Dedifferentiated amniotic fluid mesenchymal stem cell (primary cell): ENCODE measurements at regions not wholly inside any gene's neighbourhood (a gene's known extent, or its start where the extent isn't known, plus 50 kb on each side); places are given as distances from the start of the nearest gene placed in this dataset.

Source experiments
- DNase-seq: peaks from one replicate; pipeline ENCODE4 v3.0.0-alpha.2; 2016; ENCODE audit errors: extremely low spot score

DNA sequence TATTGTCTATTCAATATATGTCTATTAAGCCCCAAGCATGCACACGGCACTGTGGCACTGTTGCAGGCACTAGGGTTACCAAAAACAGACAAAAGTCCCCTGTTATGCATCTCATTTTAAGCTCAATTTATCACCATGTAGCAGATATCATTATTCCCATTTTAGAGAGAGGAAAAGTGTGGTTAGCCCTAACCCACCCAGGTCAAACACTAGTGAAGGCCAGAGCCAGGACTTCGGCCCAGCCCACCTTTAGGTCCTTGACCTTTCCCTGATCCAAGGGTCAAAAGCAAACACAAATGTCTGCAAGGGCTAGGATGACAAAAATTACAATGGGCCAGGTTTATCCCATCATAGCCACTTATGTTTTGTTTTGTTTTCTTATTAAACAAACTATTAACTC is 130.3 kb upstream of the NUDT7 start:
- no peak for DNase-seq

DNA sequence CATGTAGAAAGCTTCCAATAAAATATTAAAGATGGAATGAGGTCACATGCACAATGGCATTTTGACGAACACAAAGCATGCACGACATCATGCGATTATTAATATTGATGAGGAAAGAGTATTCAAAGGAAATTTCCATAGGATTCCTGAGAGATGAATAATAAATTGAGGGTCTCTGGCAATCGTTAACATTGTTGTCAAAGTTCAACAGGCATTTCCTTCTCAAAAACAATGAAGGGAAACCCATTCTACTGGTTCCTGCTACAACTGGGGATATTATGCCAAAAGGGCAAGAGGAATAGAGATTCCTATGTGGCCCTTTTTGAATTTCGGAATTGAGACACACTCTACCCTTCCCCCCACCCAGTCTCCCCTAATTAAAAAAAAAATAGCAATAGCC is 128.3 kb upstream of the NUDT7 start:
- no peak for DNase-seq

DNA sequence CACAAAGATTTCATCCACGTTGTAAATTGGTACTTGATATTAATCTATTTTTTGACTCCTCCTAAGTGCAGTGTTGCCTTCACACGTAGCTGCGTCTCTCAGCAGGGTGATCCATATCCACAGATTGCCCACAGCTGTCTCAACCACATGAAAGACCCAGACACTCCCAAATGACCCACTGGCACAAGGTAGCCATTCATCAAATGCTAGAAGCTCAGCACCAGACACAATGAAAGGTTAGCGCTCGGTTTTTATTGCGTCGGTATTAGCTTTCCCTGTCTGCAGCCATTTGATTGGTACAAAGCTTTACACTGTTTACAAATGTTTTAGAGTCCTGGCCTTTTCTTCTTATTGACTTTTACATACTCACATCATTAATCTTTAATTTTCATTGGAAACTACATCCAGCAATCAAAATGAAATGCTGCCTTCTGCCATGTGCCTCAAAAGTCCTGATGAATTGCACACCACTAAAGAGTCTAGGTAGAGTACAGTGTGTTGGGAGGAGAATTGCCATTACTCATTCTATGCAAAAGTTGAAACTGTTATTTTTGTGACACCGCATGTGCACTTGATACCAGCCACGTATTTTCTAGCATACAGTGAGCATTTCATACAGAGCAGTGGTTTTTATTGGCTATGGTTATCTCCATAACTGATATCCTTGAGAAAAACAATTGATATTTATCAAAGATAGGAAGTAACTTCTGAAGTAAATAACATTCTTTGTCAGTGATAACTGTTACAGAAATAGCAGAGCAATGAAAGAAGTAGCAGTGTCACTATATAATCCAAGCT is 127.3 kb upstream of the NUDT7 start:
- DNase-seq = no peak

DNA sequence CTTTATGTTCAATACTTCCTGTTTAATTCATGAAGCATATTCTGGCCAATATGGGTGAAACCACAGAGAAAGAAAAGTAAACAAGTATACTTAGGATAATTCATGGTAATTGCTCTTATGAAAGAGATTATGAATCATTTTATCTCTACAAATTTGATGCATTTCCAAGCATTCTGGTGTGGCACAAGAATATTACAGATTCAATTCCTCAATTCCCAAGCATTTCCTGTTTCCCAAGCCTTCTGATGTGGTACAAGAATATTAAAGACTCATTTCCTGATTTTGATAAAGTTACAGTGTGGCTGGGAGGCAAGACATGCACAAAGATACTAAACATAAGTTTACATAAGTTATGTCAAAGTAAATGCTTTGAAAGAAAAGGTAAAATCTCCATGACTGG is 126.1 kb upstream of the NUDT7 start:
- DNase-seq = no peak

DNA sequence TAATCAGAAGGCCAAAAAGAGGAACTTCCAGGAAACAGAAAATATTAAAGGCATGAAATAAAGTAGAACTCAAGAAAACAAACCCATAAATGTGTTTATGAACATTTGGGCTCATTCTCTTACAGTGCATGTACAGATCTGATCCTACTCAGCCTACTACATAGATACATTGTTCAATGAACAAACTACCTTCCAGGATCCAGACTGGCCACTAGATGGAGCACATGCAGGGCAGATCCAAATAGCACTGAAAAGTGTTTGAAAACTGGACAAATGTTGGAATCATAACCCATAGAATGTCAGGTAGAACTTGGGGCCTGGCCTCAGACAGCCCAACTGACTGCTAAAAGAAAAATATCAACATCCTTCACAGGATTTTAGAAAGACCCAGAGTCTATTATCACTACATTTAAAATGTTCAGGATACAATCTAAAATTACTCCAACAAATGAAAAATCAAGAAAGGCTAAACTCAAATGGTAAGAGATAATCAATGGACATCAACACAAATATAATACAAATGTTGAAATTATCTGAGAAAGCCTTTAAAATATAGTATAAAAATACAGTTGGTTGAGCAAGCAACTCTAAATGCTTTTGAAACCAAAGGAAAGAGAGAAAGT is 122.4 kb upstream of the NUDT7 start:
- no peak for DNase-seq

DNA sequence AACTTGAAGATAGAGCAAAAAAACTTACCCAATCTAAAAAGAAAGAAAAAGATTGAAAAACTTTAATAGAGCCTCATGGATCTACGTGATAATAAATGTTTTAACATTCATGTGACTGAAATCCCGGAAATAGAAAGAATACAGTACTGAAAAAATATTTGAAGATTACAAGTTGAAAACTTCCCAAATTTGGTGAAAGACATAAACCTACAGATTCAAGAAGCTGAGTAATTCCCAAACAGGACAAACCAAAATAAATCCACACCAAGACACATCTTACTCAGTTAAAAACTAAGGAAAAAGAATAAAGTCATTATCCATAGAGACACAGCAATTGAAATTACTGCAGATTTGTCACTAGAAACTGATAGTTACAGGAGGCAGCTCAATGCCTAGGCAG is 121.8 kb upstream of the NUDT7 start:
- no peak for DNase-seq

DNA sequence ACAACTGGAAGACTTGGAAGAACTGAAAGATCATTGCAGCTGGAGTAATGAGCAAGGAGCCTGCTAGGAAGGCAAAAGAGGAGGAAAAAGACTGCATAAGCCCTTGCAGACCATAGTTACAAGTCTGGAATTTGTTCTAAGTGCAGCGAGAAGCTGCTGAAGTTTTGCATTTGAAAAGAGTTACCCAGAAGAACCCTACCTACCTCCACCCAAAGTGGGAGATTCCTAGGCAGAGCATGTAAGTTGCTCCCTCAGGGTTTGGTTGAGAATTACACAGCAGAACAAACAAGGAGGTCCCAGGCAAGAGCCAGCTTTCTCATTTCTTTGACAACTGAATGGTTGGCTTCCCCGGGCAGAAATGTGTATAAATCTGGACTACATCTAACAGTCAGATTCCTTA is 118.7 kb upstream of the NUDT7 start:
- DNase-seq = no peak

DNA sequence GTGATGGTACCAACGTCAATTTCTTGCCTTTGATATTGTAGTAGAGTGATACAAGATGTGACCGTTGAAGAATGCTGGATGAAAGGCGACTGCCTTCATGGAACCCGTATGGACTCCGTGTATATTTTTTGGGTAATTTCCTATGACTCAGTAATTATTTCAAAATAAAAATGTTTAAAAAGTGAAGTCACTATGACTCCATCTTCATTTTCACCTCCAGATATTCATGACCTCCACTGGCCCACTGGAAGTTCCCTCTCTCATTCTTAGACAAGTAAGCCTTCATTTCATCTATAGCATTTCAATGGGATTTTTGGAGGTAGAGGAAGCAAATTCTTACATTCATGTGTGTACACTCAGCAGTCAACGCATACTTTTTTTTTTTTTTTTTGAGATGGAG is 111.8 kb upstream of the NUDT7 start:
- no peak for DNase-seq

DNA sequence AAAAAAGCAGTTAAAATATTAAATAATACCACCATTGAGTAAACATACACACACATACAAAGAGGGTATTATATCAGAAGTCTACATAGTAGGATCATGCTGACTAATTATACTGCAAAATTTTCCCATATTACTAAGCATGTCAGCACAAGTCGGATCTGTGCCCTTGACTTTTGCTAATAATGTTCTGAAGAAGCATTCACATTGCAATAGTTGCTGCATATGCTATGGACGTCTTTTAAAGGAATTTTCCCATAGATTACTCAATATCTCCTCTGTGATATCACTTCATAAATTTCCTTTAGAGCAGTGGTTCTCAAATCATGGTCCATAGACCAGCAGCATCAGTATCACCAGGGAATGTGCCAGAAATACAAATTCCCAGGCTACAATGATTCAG is 110.9 kb upstream of the NUDT7 start:
- DNase-seq = no peak

DNA sequence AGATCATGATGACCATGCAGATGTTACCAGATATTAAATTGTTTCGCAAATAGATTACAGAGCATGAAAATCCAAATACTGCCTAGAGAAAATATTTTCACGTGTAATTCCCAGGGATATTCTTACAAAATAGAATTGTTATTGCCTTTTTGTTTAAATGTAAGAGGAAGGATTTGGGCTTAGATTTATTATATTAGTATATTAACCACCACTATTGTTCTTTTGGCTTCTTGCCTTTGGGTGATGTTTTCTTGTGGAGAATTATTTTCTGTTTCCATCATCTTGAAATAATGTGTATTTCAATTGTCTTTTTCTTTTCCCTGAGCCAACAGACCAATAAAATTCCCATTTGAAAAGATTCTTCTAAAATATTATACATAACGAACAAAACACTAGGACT is 109.7 kb upstream of the NUDT7 start:
- DNase-seq = no peak

DNA sequence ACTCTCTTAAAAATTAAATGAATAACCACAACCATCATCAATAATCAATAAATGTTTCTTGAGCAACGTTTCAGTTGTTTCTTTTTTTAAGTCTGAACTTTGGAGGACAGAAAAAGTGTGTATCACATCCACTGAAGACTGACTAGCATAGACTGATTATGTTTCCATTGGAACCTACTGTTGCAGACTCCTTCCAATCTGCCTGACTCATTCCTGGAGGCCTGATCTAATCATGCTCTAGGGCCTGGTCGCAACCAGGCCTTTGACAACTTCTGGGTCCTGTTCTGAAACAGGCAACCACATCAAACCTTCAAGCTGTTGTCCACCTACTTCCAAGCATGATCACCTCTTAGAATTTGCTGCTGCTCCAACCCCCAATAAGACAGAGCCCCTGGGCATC is 109.2 kb upstream of the NUDT7 start:
- DNase-seq = no peak

DNA sequence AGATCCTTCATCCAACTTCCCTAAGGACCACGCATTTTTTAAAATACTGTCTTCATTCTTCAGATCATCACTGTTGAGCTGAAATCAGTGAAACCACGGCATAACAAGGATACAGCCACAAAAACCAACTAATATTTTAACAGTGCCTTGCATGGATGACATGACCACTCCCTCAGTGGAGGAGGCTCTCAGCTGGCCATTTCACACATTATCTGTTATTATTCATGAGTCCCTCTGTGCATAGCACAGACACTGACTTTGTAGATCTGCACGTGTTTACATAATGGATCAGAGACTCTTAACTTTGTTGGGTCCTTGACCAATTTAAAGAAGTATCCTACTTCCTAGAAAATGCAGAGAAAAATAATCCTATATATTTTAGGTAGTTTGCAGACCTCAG is 104.8 kb upstream of the NUDT7 start:
- DNase-seq = no peak

DNA sequence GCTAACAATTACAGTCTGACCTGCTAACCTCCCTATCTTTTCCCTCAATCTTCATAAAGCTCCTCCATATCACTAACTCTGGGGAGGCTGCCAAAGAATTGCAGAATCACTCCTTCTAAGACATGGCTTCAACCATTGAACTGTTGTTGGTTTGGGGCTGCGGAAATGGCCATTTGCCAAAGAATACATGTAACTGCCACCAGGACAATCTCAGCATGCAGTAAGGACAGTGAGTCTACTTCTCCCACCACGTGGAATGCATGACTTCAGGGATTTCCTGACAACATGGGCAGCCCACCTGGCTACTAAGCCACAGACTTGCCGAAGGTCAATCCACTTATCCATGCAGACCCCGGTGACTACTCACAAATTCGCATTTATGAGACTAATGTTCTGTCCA is 104.3 kb upstream of the NUDT7 start:
- no peak for DNase-seq

DNA sequence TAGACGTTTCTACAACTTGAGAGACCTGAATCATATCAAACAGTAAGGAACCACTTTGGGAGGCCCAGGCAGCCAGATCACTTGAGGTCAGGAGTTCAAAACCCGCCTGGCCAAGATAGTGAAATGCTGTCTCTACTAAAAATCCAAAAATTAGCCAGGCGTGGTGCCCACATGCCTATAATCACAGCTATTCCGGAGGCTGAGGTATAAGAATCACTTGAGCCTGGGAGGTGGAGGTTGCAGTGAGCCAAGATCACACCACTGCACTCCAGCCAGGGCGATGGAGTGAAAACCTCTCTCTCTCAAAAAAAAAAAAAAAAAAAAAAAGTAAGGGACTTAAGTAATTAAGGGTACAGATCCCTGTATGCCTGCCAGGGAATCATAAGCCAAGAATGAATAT is 103.4 kb upstream of the NUDT7 start:
- DNase-seq = no peak

DNA sequence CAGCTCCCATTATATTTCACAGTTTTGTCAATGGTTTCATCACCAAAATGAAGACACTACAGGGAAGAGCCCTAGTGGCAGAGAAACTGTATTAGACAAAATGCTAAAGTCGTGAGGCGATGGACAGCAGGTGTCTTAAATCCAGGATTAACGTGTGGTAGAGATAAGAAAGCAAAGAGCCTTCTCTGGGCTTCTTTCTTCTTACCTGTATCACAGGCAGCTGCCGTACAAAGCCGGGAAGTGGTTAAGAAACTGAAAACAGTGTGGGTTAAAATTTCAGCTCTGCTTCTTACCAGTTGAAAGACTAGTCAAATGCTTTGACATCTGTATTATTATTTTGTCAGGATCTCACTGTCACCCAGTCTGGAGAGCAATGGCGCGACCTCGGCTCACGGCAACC is 98.2 kb upstream of the NUDT7 start:
- DNase-seq = no peak

DNA sequence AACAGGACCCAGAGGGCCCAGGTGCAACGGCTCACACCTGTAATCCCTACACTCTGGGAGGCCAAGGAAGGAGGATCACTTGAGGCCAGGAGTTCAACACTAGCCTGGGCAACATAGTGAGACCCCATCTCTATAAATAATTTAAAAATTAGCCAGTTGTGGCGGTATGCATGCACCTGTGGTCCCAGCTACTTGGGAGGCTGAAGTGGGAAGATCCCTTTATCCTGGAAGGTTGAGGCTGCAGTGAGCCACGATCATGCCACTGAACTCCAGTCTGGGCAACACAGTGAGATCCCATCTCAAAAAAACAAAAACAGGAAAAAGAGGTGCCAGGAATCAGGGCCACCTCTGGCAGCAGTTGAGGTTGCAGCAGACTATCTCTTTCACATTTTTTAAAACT is 85.7 kb upstream of the NUDT7 start:
- no peak for DNase-seq

DNA sequence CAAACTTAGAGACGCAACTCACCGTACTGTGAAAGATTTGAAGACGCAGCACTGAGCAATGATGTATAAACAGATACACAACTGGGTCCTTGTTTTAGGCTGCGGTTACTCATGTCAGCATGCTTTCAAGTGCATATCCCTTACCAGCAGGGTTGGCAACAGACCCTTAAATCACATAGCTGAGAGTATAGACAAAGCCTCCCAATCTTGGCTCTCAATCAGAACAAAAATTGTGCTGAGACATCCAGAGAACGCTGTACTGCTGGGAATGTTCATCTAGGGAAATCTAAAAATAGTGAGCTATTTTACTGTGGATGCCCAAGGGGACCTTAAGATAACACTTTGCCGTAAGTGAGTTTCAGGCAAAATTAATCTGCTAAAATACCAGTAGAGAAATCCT is 84.4 kb upstream of the NUDT7 start:
- DNase-seq = no peak

DNA sequence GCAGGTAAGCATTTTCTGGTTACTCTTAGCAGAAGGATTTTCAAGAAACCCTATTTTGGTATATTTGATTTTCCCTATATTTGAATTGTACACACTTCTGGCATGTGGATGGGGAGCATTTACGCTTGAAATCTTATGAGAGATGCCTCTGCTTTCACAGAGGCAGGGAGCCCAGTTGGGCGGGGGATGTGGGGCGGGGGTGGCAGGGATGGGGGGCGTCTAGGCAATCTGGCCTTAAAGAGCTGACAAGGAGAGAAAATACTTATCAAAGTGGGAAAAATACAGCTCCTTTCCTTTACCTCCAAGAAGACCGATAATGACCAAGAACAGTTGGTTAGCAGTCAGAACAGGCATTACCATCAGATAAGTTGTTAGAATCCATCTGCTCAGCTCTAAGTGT is 79.1 kb upstream of the NUDT7 start:
- no peak for DNase-seq

DNA sequence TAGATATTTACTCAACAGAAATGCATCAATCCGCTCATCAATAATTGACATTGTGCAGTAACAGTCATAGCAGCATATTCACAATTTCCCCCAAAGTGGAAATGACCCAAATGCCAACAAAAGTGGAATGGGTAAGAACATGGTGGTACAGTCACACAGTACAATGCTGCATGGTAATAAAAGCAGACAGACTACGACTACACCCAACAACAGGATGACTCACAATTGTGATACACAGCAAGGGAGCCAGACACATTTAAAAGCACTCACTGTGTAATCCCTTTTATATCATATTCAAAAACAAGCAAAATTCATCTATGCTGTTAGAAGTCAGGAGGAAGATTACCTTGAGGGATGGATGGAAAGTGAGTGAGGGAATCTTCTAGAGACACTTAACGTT is 76.5 kb upstream of the NUDT7 start:
- DNase-seq = no peak

DNA sequence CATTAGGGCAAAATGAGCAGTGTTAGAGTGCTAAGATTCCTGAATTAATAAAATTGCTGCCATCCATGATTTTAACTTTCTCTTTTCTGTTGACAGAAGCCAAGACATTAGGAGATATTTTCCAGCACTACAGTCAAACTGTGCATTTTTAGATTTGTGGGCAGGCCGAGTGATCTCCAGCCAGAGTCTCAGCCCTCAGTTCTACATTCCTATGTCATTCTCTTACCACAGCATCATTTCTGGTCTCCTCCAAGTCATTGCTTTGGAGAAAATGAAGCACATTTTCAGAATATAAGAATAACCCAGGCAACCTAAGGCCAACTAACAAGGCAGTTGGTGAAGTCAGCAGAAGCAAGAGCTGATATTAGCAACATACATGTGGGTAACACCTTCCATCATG is 74.6 kb upstream of the NUDT7 start:
- no peak for DNase-seq

DNA sequence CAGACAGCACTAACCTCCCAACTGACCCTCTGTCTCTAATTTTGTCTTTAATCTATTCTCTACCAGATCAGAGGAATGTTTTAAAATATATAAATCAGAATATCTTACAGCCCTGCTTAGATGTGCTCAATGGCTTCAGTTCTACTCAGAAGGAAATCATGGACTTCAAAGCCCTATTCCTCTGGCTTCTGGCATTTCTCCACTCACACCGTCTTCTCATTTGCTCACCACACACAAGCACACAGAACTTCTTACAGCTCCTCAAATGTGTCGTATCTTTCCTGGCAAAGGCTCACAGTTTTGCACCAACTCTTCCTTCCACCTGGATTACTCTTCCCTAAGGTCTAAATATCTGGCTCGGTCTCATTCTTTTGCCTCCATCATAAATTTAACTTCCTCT is 71.6 kb upstream of the NUDT7 start:
- DNase-seq = no peak

DNA sequence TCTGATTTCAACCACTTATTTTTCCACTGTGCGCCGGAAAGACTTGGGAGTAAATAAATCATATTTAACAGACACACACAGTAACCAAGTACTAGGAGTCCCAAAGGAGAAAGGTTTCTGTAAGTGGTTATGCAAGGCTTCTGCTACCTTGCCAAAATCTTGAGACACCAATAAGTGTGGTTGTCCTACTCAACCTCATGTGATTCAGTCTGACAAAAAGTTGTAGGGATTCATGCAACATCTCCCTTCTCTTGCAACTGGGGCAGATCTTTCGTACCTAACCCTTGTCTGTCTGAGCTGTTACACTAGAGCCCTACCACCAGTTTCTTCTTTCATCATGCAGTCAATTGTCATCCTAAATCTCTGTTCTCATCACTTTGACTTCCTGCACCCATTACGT is 69.9 kb upstream of the NUDT7 start:
- DNase-seq = no peak

DNA sequence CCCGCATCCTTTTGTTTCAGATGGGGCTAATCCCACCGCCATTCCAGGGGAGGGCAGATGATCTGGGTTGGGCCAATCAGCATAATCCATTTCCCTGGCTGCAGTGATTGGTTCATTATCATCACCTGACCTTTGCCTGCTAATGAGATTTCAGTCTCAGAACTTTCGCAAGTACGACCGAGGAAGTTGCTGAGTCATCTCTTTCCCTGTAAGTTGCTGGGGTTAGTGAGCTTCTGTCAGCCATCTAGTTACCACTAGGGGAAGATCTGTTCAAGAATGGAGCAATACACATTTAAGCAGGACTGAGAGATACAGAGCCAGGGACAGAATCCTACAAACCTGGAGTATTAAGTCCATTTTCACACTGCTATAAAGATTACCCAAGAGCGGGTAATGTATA is 65.3 kb upstream of the NUDT7 start:
- DNase-seq = no peak

DNA sequence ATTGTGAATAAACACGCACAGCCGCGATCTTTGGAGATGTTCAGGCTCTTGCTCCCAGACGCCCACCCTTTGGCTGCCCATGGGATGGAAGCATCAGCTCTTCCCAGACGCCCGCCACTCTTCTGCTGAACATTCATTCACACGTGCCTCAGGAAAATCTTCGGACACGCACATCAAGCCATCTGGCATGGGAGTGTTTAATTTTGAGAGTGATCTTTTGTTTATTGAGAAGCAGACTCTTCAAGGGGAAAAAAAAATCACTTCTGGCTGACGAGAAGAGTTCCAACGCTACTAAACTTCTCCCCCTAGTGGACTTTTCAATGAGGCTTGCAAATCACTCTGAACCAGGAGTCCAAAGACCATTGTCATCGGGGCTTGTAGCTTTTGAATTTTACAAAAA is 62.0 kb upstream of the NUDT7 start:
- no peak for DNase-seq
